DOHH2 (cell line): ENCODE measurements at regions not wholly inside any gene's neighbourhood (a gene's known extent, or its start where the extent isn't known, plus 50 kb on each side); places are given as distances from the start of the nearest gene placed in this dataset.

ENCODE experiments used
- CTCF ChIP-seq: fragments of 200-600 bp; sonication (generic); IDR thresholded peaks from one replicate; pipeline ENCODE4 v1.5.1; 2014; ENCODE audit warnings: antibody characterized with exemption, mild to moderate bottlenecking, low read depth, low read length; ENCODE audit not compliant: poor library complexity, severe bottlenecking
- EZH2phosphoT487 ChIP-seq: fragments of 200-600 bp; sonication (generic); IDR thresholded peaks from 2 replicates; pipeline ENCODE4 v1.6.1; 2017; ENCODE audit warnings: borderline replicate concordance, mild to moderate bottlenecking, antibody characterized with exemption, low read length, moderate library complexity, mixed read lengths

- TF ChIP-seq CTCF (no peak), EZH2phosphoT487 (no peak)
Measured at GRCh38 chr4:182188622-182189021, 54.6 kb upstream of the TENM3 start.
